Muscle of arm (tissue), 1 donor: ENCODE measurements at regions not wholly inside any gene's neighbourhood (a gene's known extent, or its start where the extent isn't known, plus 50 kb on each side); places are given as distances from the start of the nearest gene placed in this dataset.
A peak's percentile ranks its signal among the peaks of the same experiment; 100 is the strongest.
"Not testable (repeated sequence)": the region's sequence is repeated elsewhere in the genome, so short reads cannot be mapped to it uniquely, and the experiment has no call there.

ENCODE experiments used
- DNase-seq: peaks from one replicate; pipeline ENCODE4 v3.0.0-alpha.2; 2013

DNA sequence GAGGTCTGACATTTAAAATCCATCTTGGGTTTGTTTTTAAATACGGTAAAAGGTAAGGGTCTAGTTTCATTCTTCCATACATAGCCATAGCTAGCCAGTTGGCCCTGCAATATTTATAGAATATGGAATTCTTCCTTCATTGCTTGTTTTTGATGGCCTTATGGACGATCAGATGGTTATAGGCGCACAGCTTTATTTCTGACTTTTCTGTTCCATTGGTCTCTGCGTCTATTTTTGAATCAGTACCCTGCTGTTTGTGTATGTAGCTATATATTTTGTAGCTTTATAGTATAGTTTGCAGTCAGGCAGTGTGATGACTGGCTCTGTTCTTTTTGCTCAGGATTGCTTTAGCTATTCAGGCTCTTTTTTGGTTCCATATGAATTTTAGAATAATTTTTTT lies 366.8 kb upstream of the MIS18BP1 start:
- DNase-seq: no peak

DNA sequence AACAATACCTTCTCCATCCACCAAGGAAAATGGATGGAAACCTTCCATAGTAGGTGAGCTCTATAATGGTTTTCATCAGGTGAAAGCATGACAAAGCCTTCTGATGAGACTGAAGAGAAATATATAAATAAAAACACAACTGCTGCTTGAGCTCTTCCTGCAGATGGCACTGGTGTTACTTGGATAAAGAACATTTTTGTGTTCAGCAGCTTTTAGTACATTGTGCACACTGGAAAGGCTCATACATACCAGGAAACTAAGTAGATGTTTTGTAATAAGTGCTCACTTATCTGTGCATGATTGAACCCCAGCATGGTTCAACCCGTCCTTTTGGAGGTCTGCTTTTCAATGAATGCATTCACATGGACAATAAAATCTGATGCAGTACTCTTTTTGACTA lies 357.3 kb upstream of the MIS18BP1 start:
- no peak for DNase-seq

DNA sequence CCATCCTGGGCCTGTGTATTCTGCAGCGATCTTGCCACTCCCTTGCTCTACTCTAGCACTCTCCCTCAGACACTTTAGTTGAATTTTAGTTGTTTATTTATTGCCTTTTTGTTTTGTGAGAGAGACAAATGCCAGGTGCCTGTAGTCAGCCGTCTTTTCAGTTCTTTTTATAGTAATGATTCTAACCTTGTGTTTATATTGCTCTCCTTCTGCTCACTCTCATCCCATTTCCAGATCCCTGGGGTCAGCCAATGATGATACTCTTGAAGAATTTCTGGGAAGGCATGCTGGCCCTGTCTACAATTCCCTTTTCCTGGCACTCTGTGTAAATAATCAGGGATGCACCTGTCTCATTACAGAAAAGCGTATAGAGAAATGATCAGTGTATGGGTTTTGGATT lies 334.1 kb upstream of the MIS18BP1 start:
- no peak for DNase-seq

DNA sequence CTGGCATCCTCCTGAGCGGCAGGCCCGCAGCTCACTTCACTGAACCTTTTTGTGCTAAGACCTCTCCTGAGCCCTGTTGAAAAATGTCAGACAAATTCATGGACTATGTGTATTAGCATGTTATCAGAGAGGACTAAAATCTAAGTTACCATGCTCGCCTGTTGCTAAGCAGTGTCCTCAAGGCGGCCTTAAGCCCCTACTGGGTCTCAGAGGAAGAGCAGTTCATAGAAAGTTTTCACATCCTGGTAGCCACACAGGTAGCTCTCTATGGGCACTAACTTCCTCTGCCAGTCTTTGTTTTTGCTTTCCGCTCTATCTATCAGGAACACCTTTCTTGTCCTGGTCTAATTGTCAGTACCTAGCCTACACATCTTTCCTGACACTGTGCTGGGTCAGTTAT lies 306.6 kb upstream of the MIS18BP1 start:
- DNase-seq: no peak

DNA sequence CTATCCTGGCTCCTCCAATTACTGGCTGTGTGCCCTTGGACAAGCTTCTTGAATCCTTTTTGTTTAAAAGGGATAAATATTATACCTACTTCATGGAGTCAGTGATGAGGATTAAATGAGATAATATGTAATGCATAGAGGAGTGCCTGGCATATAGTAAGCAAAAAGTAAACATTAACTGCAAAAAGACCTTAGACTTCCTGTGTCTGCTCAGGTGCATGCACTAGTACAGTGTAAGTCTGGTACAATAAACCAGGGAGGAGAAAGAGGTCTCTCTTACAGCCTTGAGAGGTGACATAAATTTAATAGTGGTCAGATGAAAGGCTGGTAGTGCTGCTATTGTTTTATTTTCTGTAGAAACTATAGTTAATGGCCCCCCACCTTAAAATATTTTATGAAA lies 305.2 kb upstream of the MIS18BP1 start:
- no peak for DNase-seq

DNA sequence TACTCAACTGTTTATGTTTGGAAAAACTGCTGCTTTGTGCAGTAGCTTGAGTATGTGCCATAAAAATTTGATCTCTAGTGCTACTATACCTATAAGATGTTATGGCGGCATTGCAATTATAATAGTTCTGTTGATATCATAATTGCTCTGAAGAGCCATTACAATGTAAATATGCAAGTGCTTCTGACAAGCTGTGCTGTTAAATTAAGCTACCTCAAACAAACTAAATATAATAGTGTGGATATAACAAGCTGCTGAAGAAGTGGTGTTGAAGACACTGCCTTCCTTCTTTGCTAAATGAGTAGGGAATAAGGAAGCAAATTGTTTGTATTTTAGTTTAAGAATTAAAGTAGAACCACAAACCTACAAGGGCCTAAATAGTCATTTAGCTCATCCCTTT lies 301.0 kb upstream of the MIS18BP1 start:
- no peak for DNase-seq

DNA sequence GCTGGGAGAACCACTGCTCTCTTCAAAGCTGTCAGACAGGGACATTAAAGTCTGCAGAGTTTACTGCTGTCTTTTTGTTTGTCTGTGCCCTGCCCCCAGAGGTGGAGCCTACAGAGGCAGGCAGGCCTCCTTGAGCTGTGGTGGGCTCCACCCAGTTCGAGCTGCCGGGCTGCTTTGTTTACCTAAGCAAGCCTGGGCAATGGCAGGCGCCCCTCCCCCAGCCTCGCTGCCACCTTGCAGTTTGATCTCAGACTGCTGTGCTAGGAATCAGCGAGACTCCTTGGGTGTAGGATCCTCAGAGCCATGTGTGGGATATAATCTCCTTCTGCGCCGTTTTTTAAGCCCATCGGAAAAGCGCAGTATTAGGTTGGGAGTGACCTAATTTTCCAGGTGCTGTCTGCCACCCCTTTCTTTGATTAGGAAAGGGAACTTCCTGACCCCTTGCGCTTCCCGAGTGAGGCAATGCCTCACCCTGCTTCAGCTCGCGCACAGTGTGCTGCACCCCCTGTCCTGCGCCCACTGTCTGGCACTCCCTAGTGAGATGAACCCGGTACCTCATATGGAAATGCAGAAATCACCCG lies 298.3 kb upstream of the MIS18BP1 start:
- DNase-seq: not testable (repeated sequence)

DNA sequence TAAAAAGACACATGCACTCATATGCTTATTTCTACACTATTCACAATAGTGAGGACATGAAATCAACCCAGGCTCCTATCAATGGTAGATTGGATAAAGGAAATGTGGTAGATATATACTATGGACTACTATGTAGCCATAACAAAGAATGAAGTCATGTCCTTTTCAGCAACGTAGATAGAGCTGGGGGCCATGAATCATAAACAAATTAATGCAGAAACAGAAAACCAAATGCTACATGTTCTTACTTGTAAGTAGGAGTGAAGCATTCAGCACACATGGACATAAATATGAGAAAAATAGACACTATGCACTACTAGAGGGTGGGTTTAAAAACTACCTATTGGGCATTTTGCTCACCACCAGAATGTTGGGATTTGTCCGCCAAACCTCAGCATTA lies 278.0 kb upstream of the MIS18BP1 start:
- no peak for DNase-seq

DNA sequence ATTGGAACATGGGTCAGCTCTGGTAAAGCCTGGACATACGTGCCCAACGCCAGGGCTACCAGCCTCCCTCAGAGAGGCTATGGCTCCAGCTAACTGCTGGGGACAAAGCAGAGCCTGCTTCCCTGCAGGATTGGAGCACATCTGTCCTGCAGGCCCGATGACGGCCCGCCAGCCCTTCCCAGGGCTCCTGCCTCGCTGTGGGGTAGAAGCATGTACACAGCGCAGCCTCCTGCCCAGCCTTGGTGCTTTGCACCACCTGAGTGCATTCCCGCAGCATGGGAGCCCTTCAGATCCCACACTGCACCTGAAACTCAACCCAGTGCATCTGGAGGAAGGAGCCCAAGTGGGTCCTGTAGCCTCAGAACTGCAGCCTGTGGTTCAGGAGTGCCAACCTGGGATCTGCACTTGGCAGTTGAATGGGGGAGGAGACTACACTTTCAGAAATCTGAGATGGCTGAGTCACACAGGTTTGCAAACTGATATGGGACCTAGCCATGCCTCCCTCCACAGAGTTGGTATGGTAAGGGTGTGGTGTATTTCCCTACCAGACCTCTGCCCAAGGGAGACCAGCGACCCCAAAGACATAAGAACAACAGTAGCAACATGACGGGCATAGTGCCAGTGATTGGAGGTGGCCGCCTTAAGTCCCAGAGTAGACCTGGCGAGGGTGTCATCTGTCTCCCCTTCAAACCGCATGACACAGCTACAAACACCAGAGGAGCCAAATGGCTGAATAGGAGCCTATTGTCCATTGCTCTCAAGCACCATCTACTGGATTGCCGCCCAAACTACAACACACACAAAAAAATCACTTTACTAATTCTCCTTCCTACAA lies 273.9 kb upstream of the MIS18BP1 start:
- DNase-seq: peak; percentile 2

DNA sequence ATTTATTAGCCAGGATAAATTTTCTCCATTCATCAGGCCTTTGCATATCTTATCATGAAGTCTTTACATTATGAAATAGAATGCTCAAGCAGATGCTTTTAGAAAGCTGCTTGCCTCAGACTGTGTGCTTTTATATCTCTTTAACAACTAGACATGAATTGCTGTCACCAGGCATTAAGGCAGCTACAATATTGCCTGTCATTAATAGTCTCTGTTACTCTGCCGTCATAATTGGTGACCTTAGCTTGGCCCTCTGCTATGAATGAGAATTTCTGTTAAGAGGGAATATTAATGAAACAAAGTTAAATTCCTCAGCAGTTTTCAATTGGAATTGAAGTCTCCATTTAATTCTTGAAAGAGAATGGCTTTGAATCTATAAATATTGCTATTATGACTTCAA lies 266.8 kb upstream of the MIS18BP1 start:
- DNase-seq: no peak

DNA sequence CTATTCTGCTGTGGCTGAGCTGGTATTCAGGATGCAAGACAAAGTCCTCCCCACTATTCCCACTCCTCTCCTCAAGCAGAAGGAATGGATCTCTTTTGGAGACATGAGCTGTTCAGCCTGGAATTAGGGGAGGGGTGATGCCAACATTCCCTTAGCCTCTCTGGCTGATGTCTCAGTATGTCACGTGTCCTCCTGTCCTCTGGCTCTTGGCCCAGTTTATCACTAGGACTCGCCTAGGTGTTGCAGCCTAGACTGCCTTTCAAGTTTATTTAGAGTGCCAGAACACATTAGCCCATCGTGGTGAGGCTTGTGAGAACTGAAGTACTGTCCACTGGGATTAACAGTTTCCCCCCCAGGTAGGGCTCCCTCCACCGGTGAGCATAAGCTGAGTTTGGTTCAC lies 239.9 kb upstream of the MIS18BP1 start:
- DNase-seq: no peak

DNA sequence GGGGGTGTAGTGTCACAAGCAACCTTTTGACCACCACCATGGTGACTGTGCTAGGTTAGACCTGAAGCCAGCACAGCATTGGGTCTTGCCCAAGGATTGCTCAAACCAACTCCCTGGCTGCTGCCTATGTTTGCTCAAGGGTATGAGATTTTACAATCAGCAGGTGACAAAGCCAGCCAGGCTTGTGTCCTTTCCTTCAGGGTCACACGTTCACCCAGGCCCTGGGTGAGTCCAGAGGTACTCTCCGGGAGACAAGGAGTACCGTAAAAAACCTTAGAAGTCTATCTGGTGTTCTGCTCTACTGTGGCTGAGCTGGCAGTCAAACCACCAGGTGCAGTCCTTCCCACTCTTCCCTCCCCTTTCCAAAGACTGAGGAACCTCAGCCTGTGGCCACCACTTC lies 238.9 kb upstream of the MIS18BP1 start:
- no peak for DNase-seq

DNA sequence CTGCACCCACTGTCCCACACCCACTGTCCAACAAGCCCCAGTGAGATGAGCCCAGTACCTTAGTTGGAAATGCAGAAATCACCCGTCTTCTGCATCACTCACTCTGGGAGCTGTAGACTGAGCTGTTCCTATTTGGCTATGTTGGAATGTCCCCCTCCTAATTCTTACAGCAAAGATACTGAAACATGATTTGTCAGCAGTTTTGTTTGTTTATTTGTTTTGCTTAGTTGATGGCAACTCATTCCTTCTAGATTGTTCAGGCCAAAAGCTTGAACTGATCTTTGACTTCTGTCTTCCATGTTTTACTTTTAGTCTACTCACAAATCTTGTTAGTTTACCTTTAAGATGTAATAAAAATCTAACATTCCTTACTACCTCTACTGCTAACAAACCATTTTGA lies 233.6 kb upstream of the MIS18BP1 start:
- no peak for DNase-seq

DNA sequence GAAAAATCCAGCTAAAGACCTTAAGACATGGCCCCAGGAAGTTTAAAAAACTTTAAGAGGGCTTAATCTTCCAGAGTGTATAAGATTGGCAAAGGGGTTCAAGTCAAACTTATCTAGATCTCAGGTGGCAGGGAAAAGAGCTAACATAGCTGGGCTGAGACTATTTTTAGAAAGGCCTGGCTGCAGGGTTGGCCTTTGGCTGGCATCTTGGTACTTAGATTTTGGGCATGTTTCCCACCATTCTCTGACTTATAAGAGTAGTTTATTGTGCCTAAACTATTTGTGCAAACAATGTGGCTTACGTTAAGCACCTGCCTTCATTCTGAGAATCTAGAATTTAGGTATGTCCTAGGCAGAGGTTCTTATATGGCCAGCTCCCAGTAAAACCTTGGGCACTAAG lies 214.0 kb upstream of the MIS18BP1 start:
- DNase-seq: no peak

DNA sequence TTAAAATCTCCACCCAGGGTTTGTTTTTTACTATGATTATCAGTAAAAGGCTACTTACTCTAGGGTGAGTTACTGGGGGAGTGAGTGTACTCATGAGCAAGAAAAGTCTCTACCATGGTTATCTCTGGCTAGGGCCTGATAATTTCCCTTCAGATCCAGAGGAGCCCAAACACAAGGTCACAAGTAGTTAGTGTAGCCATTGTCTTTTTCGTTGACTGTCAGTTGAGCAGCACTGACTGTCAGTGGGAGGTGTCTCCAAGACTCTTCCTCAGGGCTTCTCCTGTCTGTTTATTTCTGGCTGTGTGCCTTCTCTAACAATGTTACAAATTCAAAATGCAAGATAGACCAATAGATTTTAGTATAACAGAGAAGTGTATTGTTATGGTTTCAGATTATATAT lies 181.2 kb upstream of the MIS18BP1 start:
- DNase-seq: no peak

DNA sequence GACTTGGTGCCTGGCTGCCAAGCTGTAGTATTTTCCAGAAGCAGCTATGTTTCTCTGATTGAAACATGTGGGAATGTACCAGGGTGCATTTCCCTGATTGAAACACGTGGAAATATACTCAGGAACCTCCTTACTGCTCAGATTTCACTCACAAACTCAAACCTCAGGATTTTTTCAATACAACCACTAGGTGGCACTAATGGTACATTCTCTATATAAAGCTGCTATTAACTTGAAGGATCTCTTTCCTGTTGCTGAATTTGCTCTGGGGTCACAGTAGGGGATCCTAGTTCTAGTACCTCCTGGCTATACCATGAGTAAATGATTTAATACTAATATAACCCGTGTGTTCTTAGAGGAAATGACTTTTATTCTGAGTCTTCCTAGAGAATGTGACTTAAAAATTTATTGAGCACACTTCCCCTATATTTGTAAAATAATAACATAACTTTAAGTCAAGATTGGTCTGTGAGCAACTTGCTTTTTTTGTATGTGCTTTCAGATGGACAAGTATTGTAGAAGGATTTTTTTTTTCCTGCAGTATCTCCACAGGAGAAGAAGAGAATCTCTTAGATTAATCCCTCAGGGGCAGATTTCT lies 173.8 kb upstream of the MIS18BP1 start:
- peak; percentile 4 for DNase-seq

DNA sequence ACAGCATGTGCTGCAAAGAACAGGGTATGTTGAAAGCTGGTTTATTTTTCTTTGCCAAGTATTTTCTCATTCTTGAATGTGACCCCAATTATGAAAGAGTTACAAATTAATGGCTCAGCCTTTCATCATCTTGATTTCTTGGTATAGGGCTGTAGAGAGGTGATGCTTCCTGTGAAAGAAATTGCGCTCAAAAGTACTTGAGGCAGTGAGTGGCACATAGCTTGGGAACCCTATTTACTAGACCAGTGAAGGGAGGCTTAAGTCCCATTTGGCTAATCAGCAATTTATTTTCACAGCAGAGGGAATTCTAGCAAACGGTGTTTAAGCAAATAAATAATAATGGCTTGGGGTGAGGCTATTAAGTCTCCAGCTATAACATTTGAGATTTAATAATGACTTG lies 153.9 kb upstream of the MIS18BP1 start:
- DNase-seq: no peak

DNA sequence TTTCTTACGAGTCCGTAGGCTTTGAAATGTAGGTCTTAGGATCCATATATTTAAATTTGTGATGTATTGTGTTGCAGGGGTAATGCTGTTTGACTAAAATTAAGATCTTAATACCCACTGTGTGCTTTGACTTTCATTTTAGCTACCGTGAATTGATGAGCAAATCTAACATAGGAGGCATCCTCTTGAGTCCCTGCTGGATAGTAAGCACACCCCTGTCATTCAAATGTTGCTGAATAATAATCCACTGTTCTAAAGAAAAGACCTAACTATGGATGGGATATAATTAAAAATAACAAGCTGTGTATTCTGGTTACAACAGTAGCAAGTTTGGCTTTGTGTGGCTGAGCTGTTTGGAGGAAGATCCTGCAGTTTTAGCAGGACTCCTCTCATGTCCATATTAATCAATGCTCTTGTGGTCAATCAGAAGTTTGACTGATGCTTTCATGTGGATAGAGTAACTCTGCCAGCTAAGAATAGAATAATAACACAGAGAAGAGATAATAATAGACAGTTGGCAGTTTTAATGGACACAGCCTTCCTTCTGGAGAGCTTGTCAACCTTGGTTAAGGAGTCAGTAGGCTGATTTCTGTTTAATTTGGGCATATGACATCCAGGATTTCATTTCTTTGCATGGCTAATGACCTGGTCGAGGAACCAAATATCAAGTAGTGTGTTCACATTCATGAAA lies 148.1 kb upstream of the MIS18BP1 start:
- no peak for DNase-seq

DNA sequence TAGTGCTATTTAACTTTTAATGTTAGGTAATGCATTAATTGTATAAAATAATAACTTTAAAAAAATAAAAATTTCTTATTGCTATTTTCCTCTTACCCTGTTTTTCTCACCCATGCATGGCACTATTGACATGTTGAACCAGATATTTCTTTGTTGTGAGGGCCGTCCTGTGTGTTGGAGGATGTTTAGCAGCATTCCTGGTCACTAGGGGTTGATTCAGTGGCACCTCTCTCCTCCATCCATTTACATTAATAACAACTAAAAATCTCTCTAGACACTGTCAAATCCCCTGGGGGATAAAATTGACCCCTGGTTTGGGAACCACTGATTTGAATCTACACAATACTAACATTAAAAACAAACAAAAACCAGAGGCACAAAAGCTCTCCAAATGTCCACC lies 147.5 kb upstream of the MIS18BP1 start:
- no peak for DNase-seq

DNA sequence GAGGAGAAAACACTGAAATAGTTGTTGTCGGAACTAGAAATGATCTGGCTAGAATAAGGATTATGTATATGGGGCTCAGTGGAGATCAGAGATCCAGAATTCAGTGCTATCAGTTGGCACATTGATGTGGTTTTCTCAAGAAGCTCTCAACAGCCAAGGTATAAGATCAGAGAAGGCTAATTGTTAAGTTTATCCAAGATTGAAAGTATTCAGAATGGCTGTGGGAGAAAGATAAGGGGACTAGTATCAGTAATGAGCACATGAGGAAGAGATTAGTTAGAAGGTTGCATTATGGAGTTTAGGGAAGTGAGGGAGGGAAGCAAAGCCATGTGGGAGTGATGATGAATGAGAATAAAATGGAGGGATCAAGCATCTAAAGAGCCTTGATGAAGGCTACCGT lies 128.1 kb upstream of the MIS18BP1 start:
- DNase-seq: no peak

DNA sequence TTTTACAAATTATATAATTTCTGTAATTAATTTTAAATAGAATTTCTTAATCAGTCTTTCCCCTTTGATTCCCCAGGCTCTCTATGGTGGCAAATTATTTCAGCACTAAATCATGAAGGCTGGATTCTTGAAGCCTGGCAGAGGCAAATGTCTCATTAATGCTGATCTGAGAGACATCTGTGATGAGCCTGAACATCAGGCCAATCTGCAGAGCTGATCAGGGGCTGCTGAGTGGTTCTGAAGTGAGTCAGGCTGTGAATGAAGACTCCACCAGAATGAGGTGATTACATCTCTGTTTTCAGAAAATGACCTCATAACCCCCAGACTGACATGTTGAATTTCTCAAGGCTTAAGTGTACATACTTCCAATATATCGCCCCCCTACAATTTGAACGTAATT lies 124.2 kb upstream of the MIS18BP1 start:
- no peak for DNase-seq

DNA sequence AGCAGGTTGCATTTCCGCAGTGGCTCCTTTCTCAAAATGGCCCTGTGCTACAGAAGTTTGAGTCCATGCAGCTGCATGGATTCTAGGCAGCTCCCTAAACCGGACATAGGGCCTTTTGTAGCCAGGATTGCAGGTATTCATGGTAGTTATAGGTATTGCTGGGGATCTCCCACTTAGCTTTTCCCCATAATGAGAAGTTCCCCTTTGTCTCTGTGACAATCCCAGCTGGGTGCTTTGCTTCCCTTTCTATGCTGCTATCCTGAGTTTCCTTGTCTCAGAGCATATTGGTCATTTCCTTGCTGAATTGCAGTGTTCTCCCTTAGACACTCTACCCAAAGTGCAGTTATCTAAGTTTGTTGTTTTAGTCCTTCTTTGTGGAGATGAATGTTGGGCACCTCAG lies 120.9 kb upstream of the MIS18BP1 start:
- DNase-seq: no peak

DNA sequence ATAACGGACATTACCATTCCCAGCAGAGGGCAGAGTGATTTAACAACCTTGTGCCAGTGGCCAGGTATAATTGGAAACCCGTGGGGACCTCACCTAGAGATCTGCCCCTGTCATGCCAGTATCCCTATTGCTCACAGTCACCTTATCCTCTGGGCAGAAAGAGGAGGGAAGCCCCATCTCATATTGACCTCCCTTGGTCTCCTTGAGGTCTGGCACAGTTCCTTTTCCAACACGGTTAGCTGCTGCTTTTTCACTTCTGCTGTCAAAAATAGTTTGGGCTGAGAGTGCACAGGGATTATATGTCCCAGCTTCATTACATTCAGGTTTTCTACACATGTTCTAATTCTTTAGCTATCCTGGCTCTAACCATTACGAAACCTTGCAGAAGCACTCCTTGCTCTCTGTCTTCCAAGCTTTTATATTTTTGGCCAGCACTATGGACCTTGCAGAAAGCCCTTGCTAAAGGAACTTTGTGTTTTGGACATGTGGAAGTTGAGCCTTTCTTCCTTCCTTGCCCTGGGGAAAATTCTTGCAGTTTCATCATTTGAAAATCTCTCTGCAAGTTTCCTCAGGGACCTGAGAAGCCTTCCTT lies 111.7 kb upstream of the MIS18BP1 start:
- no peak for DNase-seq
